ENCODE measurements at regions not wholly inside any gene's neighbourhood (a gene's known extent, or its start where the extent isn't known, plus 50 kb on each side); places are given as distances from the start of the nearest gene placed in this dataset.

DNA sequence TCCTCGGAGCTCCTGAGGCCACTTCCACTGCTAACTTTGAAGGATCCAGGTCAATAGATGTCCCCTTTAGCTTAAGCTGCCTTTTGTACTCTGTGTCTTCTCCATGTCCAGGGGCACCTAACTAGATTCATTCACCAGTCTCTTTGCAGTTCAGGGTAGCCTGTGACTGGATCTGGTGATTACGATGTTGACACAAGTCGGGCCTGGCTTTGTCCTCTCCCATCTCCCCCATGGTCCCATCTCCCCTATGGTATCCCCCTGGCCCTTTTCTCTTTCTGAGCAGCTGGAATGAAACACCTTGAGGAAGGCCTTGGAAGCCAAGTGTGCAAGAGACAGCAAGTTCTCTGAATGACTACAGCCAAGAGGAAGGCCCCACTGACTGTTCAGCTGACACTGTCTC, 417.9 kb upstream of the SMIM21 start:
- TF ChIP-seq POLR2AphosphoS5 (IDR thresholded peaks at IDR 0.05): no peak
- TF ChIP-seq POLR2A (IDR thresholded peaks at IDR 0.05): no peak
- TF ChIP-seq, protein P1, sequence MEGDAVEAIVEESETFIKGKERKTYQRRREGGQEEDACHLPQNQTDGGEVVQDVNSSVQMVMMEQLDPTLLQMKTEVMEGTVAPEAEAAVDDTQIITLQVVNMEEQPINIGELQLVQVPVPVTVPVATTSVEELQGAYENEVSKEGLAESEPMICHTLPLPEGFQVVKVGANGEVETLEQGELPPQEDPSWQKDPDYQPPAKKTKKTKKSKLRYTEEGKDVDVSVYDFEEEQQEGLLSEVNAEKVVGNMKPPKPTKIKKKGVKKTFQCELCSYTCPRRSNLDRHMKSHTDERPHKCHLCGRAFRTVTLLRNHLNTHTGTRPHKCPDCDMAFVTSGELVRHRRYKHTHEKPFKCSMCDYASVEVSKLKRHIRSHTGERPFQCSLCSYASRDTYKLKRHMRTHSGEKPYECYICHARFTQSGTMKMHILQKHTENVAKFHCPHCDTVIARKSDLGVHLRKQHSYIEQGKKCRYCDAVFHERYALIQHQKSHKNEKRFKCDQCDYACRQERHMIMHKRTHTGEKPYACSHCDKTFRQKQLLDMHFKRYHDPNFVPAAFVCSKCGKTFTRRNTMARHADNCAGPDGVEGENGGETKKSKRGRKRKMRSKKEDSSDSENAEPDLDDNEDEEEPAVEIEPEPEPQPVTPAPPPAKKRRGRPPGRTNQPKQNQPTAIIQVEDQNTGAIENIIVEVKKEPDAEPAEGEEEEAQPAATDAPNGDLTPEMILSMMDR (IDR thresholded peaks at IDR 0.05): no peak
